ENCODE measurements at regions not wholly inside any gene's neighbourhood (a gene's known extent, or its start where the extent isn't known, plus 50 kb on each side); places are given as distances from the start of the nearest gene placed in this dataset.

GRCh38 chr12:69057742-69058141 is 124.8 kb upstream of the CPM start:
- H2AK5ac ChIP-seq (ENCODE audit: low read length, severe bottlenecking): no peak overlapping the region
- no peak overlapping the region for H3K4me3 ChIP-seq (ENCODE audit: insufficient read depth in 1 of 2, low read depth in 1 of 2, low read length in 2 of 2)
- WGBS: 97% methylated on average over 2 of the region's 3 CpGs

GRCh38 chr12:69059465-69060457 is 126.8 kb upstream of the CPM start:
- H3K9ac ChIP-seq (ENCODE audit: low read length): no peak overlapping the region
- H3K9me3 ChIP-seq (ENCODE audit: control insufficient read depth, low read length): peaks cover 3% of the 10 kb centered on the region
- no peak overlapping the region for H2AK5ac ChIP-seq (ENCODE audit: low read length, severe bottlenecking)
- WGBS: 70% methylated on average over 7 of the region's 8 CpGs
- DNase-seq: peak; percentile 89
- H3K36me3 ChIP-seq (ENCODE audit: control insufficient read depth in 1 of 2, insufficient read depth in 2 of 2, low read depth in 1 of 2, low read length in 2 of 2): no peaks in the 10 kb centered on the region
- H4K91ac ChIP-seq (ENCODE audit: low read length): no peak overlapping the region
- no peak overlapping the region for H4K8ac ChIP-seq (ENCODE audit: low read length)
- no peak overlapping the region for H3K4ac ChIP-seq (ENCODE audit: low read depth in 1 of 2, low read length in 2 of 2)
- peak overlapping the region; percentile 33 for H2BK15ac ChIP-seq (ENCODE audit: low read depth, poor library complexity, severe bottlenecking)
- H3K4me3 ChIP-seq (ENCODE audit: insufficient read depth in 1 of 2, low read depth in 1 of 2, low read length in 2 of 2): no peak overlapping the region
- no peak overlapping the region for H2BK120ac ChIP-seq (ENCODE audit: low read depth, low read length)
- H2BK5ac ChIP-seq (ENCODE audit: low read depth, low read length, poor library complexity, severe bottlenecking): no peak overlapping the region
- H3K23ac ChIP-seq (ENCODE audit: low read length in 2 of 2): no peak overlapping the region
- H3K4me1 ChIP-seq (ENCODE audit: control insufficient read depth, insufficient read depth, low read depth, low read length): peaks cover 1% of the 10 kb centered on the region
- H2AFZ ChIP-seq (ENCODE audit: low read depth, low read length): no peak overlapping the region
- H2BK12ac ChIP-seq (ENCODE audit: low read length in 2 of 2): peak overlapping the region; percentile 41 to 71
- no peak overlapping the region for H3K14ac ChIP-seq (ENCODE audit: low read length in 2 of 2)
- H3K18ac ChIP-seq (ENCODE audit: low read depth in 1 of 2, low read length in 2 of 2): peak overlapping the region in 1 of 2 experiments; percentile 11
- no peak overlapping the region for H3K4me2 ChIP-seq (ENCODE audit: low read length, poor library complexity, severe bottlenecking)
- H3K27me3 ChIP-seq (ENCODE audit: control insufficient read depth in 1 of 2, insufficient read depth in 1 of 2, low read length in 2 of 2): no peaks in the 10 kb centered on the region
- H3K27ac ChIP-seq (ENCODE audit: low read length, poor library complexity, severe bottlenecking): no peak overlapping the region
- H3K79me1 ChIP-seq (replicated peaks; ENCODE audit: low read length, poor library complexity, severe bottlenecking): no peaks in the 10 kb centered on the region

More at GRCh38 chr12:69057742-69058141, 124.8 kb upstream of the CPM start:
- Histone ChIP-seq H3K36me3 (ENCODE audit: control insufficient read depth in 1 of 2, insufficient read depth in 2 of 2, low read depth in 1 of 2, low read length in 2 of 2) (no peaks in the 10 kb centered on the region), H3K18ac (ENCODE audit: low read depth in 1 of 2, low read length in 2 of 2) (peak overlapping the region in 1 of 2 experiments; percentile 44), H3K27ac (ENCODE audit: low read length, poor library complexity, severe bottlenecking) (no peak overlapping the region), H4K8ac (ENCODE audit: low read length) (no peak overlapping the region), H3K4ac (ENCODE audit: low read depth in 1 of 2, low read length in 2 of 2) (no peak overlapping the region), H2BK5ac (ENCODE audit: low read depth, low read length, poor library complexity, severe bottlenecking) (no peak overlapping the region), H2BK12ac (ENCODE audit: low read length in 2 of 2) (no peak overlapping the region), H3K9me3 (ENCODE audit: control insufficient read depth, low read length) (peaks cover 3% of the 10 kb centered on the region), H4K91ac (ENCODE audit: low read length) (no peak overlapping the region), H3K4me2 (ENCODE audit: low read length, poor library complexity, severe bottlenecking) (no peak overlapping the region), H2AFZ (ENCODE audit: low read depth, low read length) (no peak overlapping the region), H3K14ac (ENCODE audit: low read length in 2 of 2) (no peak overlapping the region), H3K4me1 (ENCODE audit: control insufficient read depth, insufficient read depth, low read depth, low read length) (peaks cover 4% of the 10 kb centered on the region), H2BK120ac (ENCODE audit: low read depth, low read length) (no peak overlapping the region), H3K79me1 (replicated peaks; ENCODE audit: low read length, poor library complexity, severe bottlenecking) (no peaks in the 10 kb centered on the region), H3K27me3 (ENCODE audit: control insufficient read depth in 1 of 2, insufficient read depth in 1 of 2, low read length in 2 of 2) (no peaks in the 10 kb centered on the region), H3K9ac (ENCODE audit: low read length) (peak overlapping the region; percentile 19), H3K23ac (ENCODE audit: low read length in 2 of 2) (no peak overlapping the region), H2BK15ac (ENCODE audit: low read depth, poor library complexity, severe bottlenecking) (no peak overlapping the region)
- DNase-seq: no peak

- no peak overlapping the region for H3K9ac ChIP-seq (ENCODE audit: low read length)
- no peak overlapping the region for H2BK5ac ChIP-seq (ENCODE audit: low read depth, low read length, poor library complexity, severe bottlenecking)
- no peak overlapping the region for H3K4me2 ChIP-seq (ENCODE audit: low read length, poor library complexity, severe bottlenecking)
- no peak overlapping the region for H3K4ac ChIP-seq (ENCODE audit: low read depth in 1 of 2, low read length in 2 of 2)
- no peak overlapping the region for H2BK12ac ChIP-seq (ENCODE audit: low read length in 2 of 2)
- no peak overlapping the region for H2BK15ac ChIP-seq (ENCODE audit: low read depth, poor library complexity, severe bottlenecking)
- H3K23ac ChIP-seq (ENCODE audit: low read length in 2 of 2): no peak overlapping the region
- WGBS: no CpG with 5 or more reads among the region's 1 CpG
- no peak overlapping the region for H4K8ac ChIP-seq (ENCODE audit: low read length)
- H3K9me3 ChIP-seq (ENCODE audit: control insufficient read depth, low read length): peaks cover 3% of the 10 kb centered on the region
- H3K4me3 ChIP-seq (ENCODE audit: insufficient read depth in 1 of 2, low read depth in 1 of 2, low read length in 2 of 2): no peak overlapping the region
- H2BK120ac ChIP-seq (ENCODE audit: low read depth, low read length): no peak overlapping the region
- no peaks in the 10 kb centered on the region for H3K79me1 ChIP-seq (replicated peaks; ENCODE audit: low read length, poor library complexity, severe bottlenecking)
- no peak overlapping the region for H3K27ac ChIP-seq (ENCODE audit: low read length, poor library complexity, severe bottlenecking)
- peaks cover 1% of the 10 kb centered on the region for H3K4me1 ChIP-seq (ENCODE audit: control insufficient read depth, insufficient read depth, low read depth, low read length)
- no peak for DNase-seq
- H3K18ac ChIP-seq (ENCODE audit: low read depth in 1 of 2, low read length in 2 of 2): no peak overlapping the region
- no peak overlapping the region for H2AK5ac ChIP-seq (ENCODE audit: low read length, severe bottlenecking)
- H3K14ac ChIP-seq (ENCODE audit: low read length in 2 of 2): no peak overlapping the region
- no peaks in the 10 kb centered on the region for H3K36me3 ChIP-seq (ENCODE audit: control insufficient read depth in 1 of 2, insufficient read depth in 2 of 2, low read depth in 1 of 2, low read length in 2 of 2)
- no peak overlapping the region for H2AFZ ChIP-seq (ENCODE audit: low read depth, low read length)
- no peaks in the 10 kb centered on the region for H3K27me3 ChIP-seq (ENCODE audit: control insufficient read depth in 1 of 2, insufficient read depth in 1 of 2, low read length in 2 of 2)
- no peak overlapping the region for H4K91ac ChIP-seq (ENCODE audit: low read length)
These were observed 128.6 kb upstream of the CPM start for GRCh38 chr12:69061574-69061973.

DNA sequence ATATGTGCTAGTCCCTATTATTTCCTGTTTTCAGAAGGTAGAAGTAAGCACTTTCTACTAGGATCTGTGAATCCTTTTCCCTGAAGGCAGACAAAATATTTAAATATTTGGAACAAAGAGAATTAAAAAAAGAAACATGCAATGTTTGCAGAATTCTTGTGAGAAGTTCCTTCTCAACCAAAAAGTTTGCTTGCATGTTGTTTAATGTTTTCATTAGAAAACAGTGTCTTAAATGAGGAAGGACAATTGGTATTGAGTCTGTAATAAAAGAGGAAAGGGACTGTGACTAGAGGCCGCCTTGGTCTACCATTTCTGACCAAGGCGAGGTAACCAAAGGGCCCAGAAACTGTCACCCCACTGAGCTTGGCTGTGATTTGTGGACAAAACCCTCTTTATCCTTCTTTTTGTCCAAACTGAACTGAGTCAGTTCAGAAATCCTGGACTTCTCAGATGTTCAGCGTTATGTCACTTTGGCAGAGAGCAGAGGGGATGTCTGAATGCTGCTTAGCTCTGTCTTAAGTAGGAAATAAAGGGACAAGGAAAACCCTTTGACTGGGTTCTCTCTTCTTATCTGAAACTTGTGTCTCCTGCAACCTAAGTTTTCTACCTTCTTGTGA is 129.8 kb upstream of the CPM start:
- Histone ChIP-seq H3K36me3 (ENCODE audit: control insufficient read depth in 1 of 2, insufficient read depth in 2 of 2, low read depth in 1 of 2, low read length in 2 of 2) (no peaks in the 10 kb centered on the region), H3K14ac (ENCODE audit: low read length in 2 of 2) (no peak overlapping the region), H3K9me3 (ENCODE audit: control insufficient read depth, low read length) (peaks cover 3% of the 10 kb centered on the region), H3K27me3 (ENCODE audit: control insufficient read depth in 1 of 2, insufficient read depth in 1 of 2, low read length in 2 of 2) (no peaks in the 10 kb centered on the region), H3K4me3 (ENCODE audit: insufficient read depth in 1 of 2, low read depth in 1 of 2, low read length in 2 of 2) (no peak overlapping the region), H3K18ac (ENCODE audit: low read depth in 1 of 2, low read length in 2 of 2) (no peak overlapping the region), H2AK5ac (ENCODE audit: low read length, severe bottlenecking) (no peak overlapping the region), H4K8ac (ENCODE audit: low read length) (no peak overlapping the region), H3K9ac (ENCODE audit: low read length) (peak overlapping the region; percentile 42), H2BK12ac (ENCODE audit: low read length in 2 of 2) (no peak overlapping the region), H2BK120ac (ENCODE audit: low read depth, low read length) (no peak overlapping the region), H3K4me2 (ENCODE audit: low read length, poor library complexity, severe bottlenecking) (no peak overlapping the region), H2BK5ac (ENCODE audit: low read depth, low read length, poor library complexity, severe bottlenecking) (no peak overlapping the region), H3K4ac (ENCODE audit: low read depth in 1 of 2, low read length in 2 of 2) (no peak overlapping the region), H3K79me1 (replicated peaks; ENCODE audit: low read length, poor library complexity, severe bottlenecking) (no peaks in the 10 kb centered on the region), H2AFZ (ENCODE audit: low read depth, low read length) (no peak overlapping the region), H2BK15ac (ENCODE audit: low read depth, poor library complexity, severe bottlenecking) (no peak overlapping the region), H3K23ac (ENCODE audit: low read length in 2 of 2) (no peak overlapping the region), H3K4me1 (ENCODE audit: control insufficient read depth, insufficient read depth, low read depth, low read length) (peaks cover 3% of the 10 kb centered on the region), H3K27ac (ENCODE audit: low read length, poor library complexity, severe bottlenecking) (no peak overlapping the region), H4K91ac (ENCODE audit: low read length) (no peak overlapping the region)
- DNase-seq: no peak
- WGBS: 91% methylated on average over 3 of the region's 3 CpGs

All from mesenchymal stem cell (in vitro differentiated cells and primary cell).